ENCODE measurements at regions not wholly inside any gene's neighbourhood (a gene's known extent, or its start where the extent isn't known, plus 50 kb on each side); places are given as distances from the start of the nearest gene placed in this dataset.

- TF ChIP-seq POLR2A (IDR thresholded peaks at IDR 0.05; ENCODE audit: low read length): no peak
- no peak for TF ChIP-seq GATA1 (IDR thresholded peaks at IDR 0.05; ENCODE audit: low read depth, low read length)
Measured at GRCh38 chr6:113356139-113356538, 501.0 kb upstream of the MARCKS start.
